HepG2 (cell line): ENCODE measurements at regions not wholly inside any gene's neighbourhood (a gene's known extent, or its start where the extent isn't known, plus 50 kb on each side); places are given as distances from the start of the nearest gene placed in this dataset.

ENCODE experiments used
- ATAC-seq: fragments of 200-7000 bp; cut with Tn5 transposase; 3 replicates; pipeline ENCODE4 v1.9.1; 2020; ENCODE audit warnings: mild to moderate bottlenecking, moderate library complexity
- BruUV-seq: library from RNA; stranded (reverse); fragments of 400-500 nt; replicated peaks from 2 replicates; lab custom pipeline; 2021; lab: Mats Ljungman, UMichigan
- CTCF ChIA-PET: fragments of 300-600 bp; formaldehyde crosslinking; extraction: SDS; loops from one replicate; lab custom pipeline; 2021; ENCODE audit warnings: low total read pairs, inconsistent platforms, low intra/inter-chr PET ratio; lab: Yijun Ruan, JAX
- POLR2A ChIA-PET: fragments of 350-600 bp; sonication (Branson Sonifier 250); formaldehyde crosslinking; loops from one replicate; lab custom pipeline; 2020; ENCODE audit warnings: antibody characterized with exemption, inconsistent platforms; lab: Yijun Ruan, JAX
- DNase-seq: peaks from one replicate; pipeline ENCODE4 v3.0.0-alpha.2; 2015; ENCODE audit warnings: low spot score
- FAIRE-seq: peaks from 3 replicates; lab custom pipeline; 2011; peaks lifted over from hg19 to GRCh38; lab: Jason Lieb, UNC
- H2AFZ ChIP-seq: one replicate; pipeline ENCODE4 v1.6.1; 2011; ENCODE audit warnings: low read length, inconsistent platforms
- H3K27ac ChIP-seq: fragments of 300-600 bp; 3 replicates; pipeline ENCODE4 v1.8.0; 2011; ENCODE audit warnings: mixed run types, mild to moderate bottlenecking, mixed read lengths, low read length, inconsistent platforms; ENCODE audit not compliant: insufficient read depth; ENCODE audit errors: extremely low read length
- H3K27me3 ChIP-seq, 2 experiments: fragments of 200-600 bp in 1 of 2; 2 replicates in 1 of 2; 3 replicates in 1 of 2; pipeline versions ENCODE4 v1.6.0 to v1.8.0; 2011; ENCODE audit warnings: low read length in 2 of 2, mild to moderate bottlenecking in 2 of 2, moderate library complexity in 2 of 2, inconsistent platforms in 1 of 2; ENCODE audit not compliant: insufficient read depth in 2 of 2, control insufficient read depth in 1 of 2
- H3K36me3 ChIP-seq, 2 experiments: fragments of 200-600 bp in 1 of 2; replicated peaks in 1 of 2; 2 replicates in 1 of 2; 3 replicates in 1 of 2; pipeline versions ENCODE4 v1.5.1 to v1.8.0; 2011; ENCODE audit warnings: low read length in 2 of 2, inconsistent platforms in 1 of 2; ENCODE audit not compliant: insufficient read depth in 2 of 2, control insufficient read depth in 1 of 2
- H3K4me1 ChIP-seq: 2 replicates; pipeline ENCODE4 v1.5.1; 2012; ENCODE audit warnings: low read length, inconsistent platforms; ENCODE audit not compliant: insufficient read depth
- H3K4me2 ChIP-seq: 2 replicates; pipeline ENCODE4 v1.6.0; 2011; ENCODE audit warnings: low read depth, low read length, inconsistent platforms
- H3K4me3 ChIP-seq, 3 experiments: fragments of 200-600 bp in 1 of 3; sonication (generic), shearing (Covaris generic) in 1 of 3; replicated peaks in 1 of 3; 2 replicates each; pipeline ENCODE4 v1.5.1; 2011 to 2016; ENCODE audit warnings: low read length in 3 of 3, inconsistent platforms in 2 of 3, low read depth in 2 of 3, mild to moderate bottlenecking in 2 of 3, control low read depth in 1 of 3, mixed read lengths in 1 of 3; ENCODE audit not compliant: insufficient read depth in 1 of 3
- H3K79me2 ChIP-seq: one replicate; pipeline ENCODE4 v1.6.1; 2011; ENCODE audit warnings: low read length, inconsistent platforms; ENCODE audit not compliant: insufficient read depth
- H3K9ac ChIP-seq: 2 replicates; pipeline ENCODE4 v1.6.0; 2011; ENCODE audit warnings: mild to moderate bottlenecking, low read depth, low read length, inconsistent platforms; ENCODE audit not compliant: insufficient read depth
- H3K9me3 ChIP-seq: 2 replicates; pipeline ENCODE4 v1.5.1; 2012; ENCODE audit warnings: mild to moderate bottlenecking, low read length
- H4K20me1 ChIP-seq: 2 replicates; pipeline ENCODE4 v1.6.0; 2011; ENCODE audit warnings: inconsistent platforms, mild to moderate bottlenecking, low read length, moderate library complexity; ENCODE audit not compliant: insufficient read depth
- ARNT ChIP-seq: fragments of 450-650 bp; IDR thresholded peaks from 2 replicates; pipeline ENCODE4 v1.6.1; 2017
- HOXA5 ChIP-seq: sonication (generic); formaldehyde crosslinking; IDR thresholded peaks from 2 replicates; pipeline ENCODE4 v1.4.0; 2020; ENCODE audit warnings: missing genetic modification reagents
- ZNF547 ChIP-seq: sonication (generic); formaldehyde crosslinking; IDR thresholded peaks from 2 replicates; pipeline ENCODE4 v1.5.1; 2020; ENCODE audit warnings: mild to moderate bottlenecking, missing genetic modification reagents
- ZNF589 ChIP-seq: sonication (generic); formaldehyde crosslinking; conservative IDR thresholded peaks from 2 replicates; pipeline ENCODE4 v1.8.0; 2022; ENCODE audit warnings: mild to moderate bottlenecking, moderate library complexity, missing genetic modification reagents
- ZNF776 ChIP-seq: sonication (generic); formaldehyde crosslinking; IDR thresholded peaks from 2 replicates; pipeline ENCODE4 v1.4.0; 2020; ENCODE audit warnings: mild to moderate bottlenecking, missing genetic modification reagents
- WGBS: methylation state at CpG from one replicate; pipeline ENCODE4 v1.1.6; 2017; ENCODE audit warnings: low lambda C conversion rate; 5-methylcytosine and 5-hydroxymethylcytosine counted together
- in situ Hi-C: cut with HindIII; loops from 2 replicates; pipeline ENCODE4 v1.10.0; 2017; ENCODE audit warnings: low pct_unique_long_range_greater_than_20kb; ENCODE audit not compliant: extremely low pct_ligation_motif_present
- intact Hi-C: fragments of 100-400 bp; cut with micrococcal nuclease; formaldehyde crosslinking; loops from one replicate; pipeline ENCODE4 v1.10.0; 2022; ENCODE audit not compliant: unreplicated experiment
- TF ChIP-seq, protein P1 (sequence below): sonication (generic); formaldehyde crosslinking; IDR thresholded peaks from 2 replicates; pipeline ENCODE4 v1.8.1; 2023; ENCODE audit warnings: mild to moderate bottlenecking, missing genetic modification reagents
- TF ChIP-seq, protein P2 (sequence below), 2 experiments: sonication (generic) in 1 of 2; formaldehyde crosslinking in 1 of 2; IDR thresholded peaks; 2 replicates each; pipeline versions ENCODE4 v1.5.1 to v1.6.1; 2011 to 2020; ENCODE audit warnings: borderline replicate concordance in 1 of 2, low read depth in 1 of 2, low read length in 1 of 2, mild to moderate bottlenecking in 1 of 2, missing genetic modification reagents in 1 of 2, moderate library complexity in 1 of 2
- TF ChIP-seq, protein P3 (sequence below): sonication (generic); formaldehyde crosslinking; IDR thresholded peaks from 2 replicates; pipeline ENCODE4 v1.4.0; 2020; ENCODE audit warnings: missing genetic modification reagents, borderline replicate concordance

DNA sequence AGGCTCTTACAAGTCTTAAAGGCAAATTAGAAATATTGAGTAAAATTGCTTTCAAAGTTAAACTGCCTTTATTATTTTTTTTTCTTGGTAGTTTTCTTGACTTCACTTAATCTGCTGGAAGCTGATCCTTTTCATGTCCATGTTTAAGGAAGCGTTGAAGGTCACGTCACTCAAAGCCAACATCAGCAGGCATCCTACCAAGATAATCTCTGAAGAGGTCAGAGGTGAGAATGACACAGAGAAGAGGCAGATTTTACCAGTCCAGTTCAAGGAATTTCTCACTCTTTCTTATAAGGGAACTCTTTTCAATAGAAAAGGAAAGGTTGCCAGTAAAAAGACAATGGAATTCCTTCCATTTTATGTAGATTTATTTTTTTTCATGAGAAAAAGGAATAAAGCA is 259.8 kb downstream of the ANXA1 start:
- BruUV-seq, result no TSS peak
- DNase-seq, result no peak
- H3K4me1 ChIP-seq, result no peaks in the 10 kb centered on the region
- FAIRE-seq, result no peak
- POLR2A ChIA-PET, result no interaction called here
- no peaks in the 10 kb centered on the region for H3K9me3 ChIP-seq
- H3K27ac ChIP-seq, result no peak overlapping the region
- H3K27me3 ChIP-seq, result no peaks in the 10 kb centered on the region
- no peaks in the 10 kb centered on the region for H3K79me2 ChIP-seq
- intact Hi-C loops (no loop called here), in situ Hi-C loops (no loop called here)
- TF ChIP-seq HOXA5 (CRISPR knock-in tag), result no peak
- no peak for TF ChIP-seq ARNT
- no peak for TF ChIP-seq ZNF589 (CRISPR knock-in tag)
- TF ChIP-seq, protein P1, sequence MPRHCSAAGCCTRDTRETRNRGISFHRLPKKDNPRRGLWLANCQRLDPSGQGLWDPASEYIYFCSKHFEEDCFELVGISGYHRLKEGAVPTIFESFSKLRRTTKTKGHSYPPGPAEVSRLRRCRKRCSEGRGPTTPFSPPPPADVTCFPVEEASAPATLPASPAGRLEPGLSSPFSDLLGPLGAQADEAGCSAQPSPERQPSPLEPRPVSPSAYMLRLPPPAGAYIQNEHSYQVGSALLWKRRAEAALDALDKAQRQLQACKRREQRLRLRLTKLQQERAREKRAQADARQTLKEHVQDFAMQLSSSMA (CRISPR knock-in tag), result no peak
- no peak for TF ChIP-seq ZNF547
- TF ChIP-seq, protein P2, sequence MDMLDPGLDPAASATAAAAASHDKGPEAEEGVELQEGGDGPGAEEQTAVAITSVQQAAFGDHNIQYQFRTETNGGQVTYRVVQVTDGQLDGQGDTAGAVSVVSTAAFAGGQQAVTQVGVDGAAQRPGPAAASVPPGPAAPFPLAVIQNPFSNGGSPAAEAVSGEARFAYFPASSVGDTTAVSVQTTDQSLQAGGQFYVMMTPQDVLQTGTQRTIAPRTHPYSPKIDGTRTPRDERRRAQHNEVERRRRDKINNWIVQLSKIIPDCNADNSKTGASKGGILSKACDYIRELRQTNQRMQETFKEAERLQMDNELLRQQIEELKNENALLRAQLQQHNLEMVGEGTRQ (IDR thresholded peaks at IDR 0.05; ENCODE audit: low read depth, low read length), result no peak
- TF ChIP-seq, protein P2 (CRISPR knock-in tag; IDR thresholded peaks at IDR 0.05; ENCODE audit: borderline replicate concordance), result no peak
- TF ChIP-seq, protein P3, sequence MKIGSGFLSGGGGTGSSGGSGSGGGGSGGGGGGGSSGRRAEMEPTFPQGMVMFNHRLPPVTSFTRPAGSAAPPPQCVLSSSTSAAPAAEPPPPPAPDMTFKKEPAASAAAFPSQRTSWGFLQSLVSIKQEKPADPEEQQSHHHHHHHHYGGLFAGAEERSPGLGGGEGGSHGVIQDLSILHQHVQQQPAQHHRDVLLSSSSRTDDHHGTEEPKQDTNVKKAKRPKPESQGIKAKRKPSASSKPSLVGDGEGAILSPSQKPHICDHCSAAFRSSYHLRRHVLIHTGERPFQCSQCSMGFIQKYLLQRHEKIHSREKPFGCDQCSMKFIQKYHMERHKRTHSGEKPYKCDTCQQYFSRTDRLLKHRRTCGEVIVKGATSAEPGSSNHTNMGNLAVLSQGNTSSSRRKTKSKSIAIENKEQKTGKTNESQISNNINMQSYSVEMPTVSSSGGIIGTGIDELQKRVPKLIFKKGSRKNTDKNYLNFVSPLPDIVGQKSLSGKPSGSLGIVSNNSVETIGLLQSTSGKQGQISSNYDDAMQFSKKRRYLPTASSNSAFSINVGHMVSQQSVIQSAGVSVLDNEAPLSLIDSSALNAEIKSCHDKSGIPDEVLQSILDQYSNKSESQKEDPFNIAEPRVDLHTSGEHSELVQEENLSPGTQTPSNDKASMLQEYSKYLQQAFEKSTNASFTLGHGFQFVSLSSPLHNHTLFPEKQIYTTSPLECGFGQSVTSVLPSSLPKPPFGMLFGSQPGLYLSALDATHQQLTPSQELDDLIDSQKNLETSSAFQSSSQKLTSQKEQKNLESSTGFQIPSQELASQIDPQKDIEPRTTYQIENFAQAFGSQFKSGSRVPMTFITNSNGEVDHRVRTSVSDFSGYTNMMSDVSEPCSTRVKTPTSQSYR (CRISPR knock-in tag), result no peak
- no peak for TF ChIP-seq ZNF776 (CRISPR knock-in tag)
- H3K36me3 ChIP-seq, result no peaks in the 10 kb centered on the region
- no peak for ATAC-seq
- H3K9ac ChIP-seq, result no peak overlapping the region
- CTCF ChIA-PET, result no interaction called here
- H4K20me1 ChIP-seq, result no peaks in the 10 kb centered on the region
- WGBS, result 15% methylated on average over 2 of the region's 2 CpGs
- no peak overlapping the region for H2AFZ ChIP-seq
- H3K4me3 ChIP-seq, result no peak overlapping the region
- H3K4me2 ChIP-seq, result no peak overlapping the region
